ENCODE measurements at regions not wholly inside any gene's neighbourhood (a gene's known extent, or its start where the extent isn't known, plus 50 kb on each side); places are given as distances from the start of the nearest gene placed in this dataset.

- in situ Hi-C loops (cut with MboI; ENCODE audit: low sequenced_read_pairs), result no loop called here
These were observed 150.9 kb downstream of the MRM1 start for GRCh38 chr17:36752096-36752888.

- in situ Hi-C loops (cut with MboI; ENCODE audit: low sequenced_read_pairs), result no loop called here
These were observed 154.2 kb downstream of the MRM1 start for GRCh38 chr17:36755586-36755985.

GRCh38 chr17:36756695-36757094 lies 155.3 kb downstream of the MRM1 start:
- in situ Hi-C loops (cut with MboI; ENCODE audit: low sequenced_read_pairs), result no loop called here

GRCh38 chr17:36760425-36760824 lies 159.0 kb downstream of the MRM1 start:
- in situ Hi-C loops (cut with MboI; ENCODE audit: low sequenced_read_pairs), result no loop called here

- in situ Hi-C loops (cut with MboI; ENCODE audit: low sequenced_read_pairs), result no loop called here
These were observed 160.0 kb downstream of the MRM1 start for GRCh38 chr17:36761203-36761950.

GRCh38 chr17:36765436-36766043 lies 164.2 kb downstream of the MRM1 start:
- in situ Hi-C loops (cut with MboI; ENCODE audit: low sequenced_read_pairs), result no loop called here

GRCh38 chr17:36768394-36768793 lies 167.0 kb downstream of the MRM1 start:
- in situ Hi-C loops (cut with MboI; ENCODE audit: low sequenced_read_pairs), result no loop called here

- in situ Hi-C loops (cut with MboI; ENCODE audit: low sequenced_read_pairs), result no loop called here
These were observed 164.2 kb upstream of the LHX1 start for GRCh38 chr17:36773039-36773438.

- in situ Hi-C loops (cut with MboI; ENCODE audit: low sequenced_read_pairs), result loop anchor here (25.0 kb wide), 1 partner anchor 110 kb away; no protein-coding TSS in a partner anchor
These were observed 160.2 kb upstream of the LHX1 start for GRCh38 chr17:36777118-36777517.

GRCh38 chr17:36778448-36778847 lies 158.8 kb upstream of the LHX1 start:
- in situ Hi-C loops (cut with MboI; ENCODE audit: low sequenced_read_pairs), result loop anchor here (25.0 kb wide), 1 partner anchor 109 kb away; no protein-coding TSS in a partner anchor

GRCh38 chr17:36779550-36779949 lies 157.7 kb upstream of the LHX1 start:
- in situ Hi-C loops (cut with MboI; ENCODE audit: low sequenced_read_pairs), result loop anchor here (25.0 kb wide), 1 partner anchor 108 kb away; no protein-coding TSS in a partner anchor

GRCh38 chr17:36784633-36785032 lies 152.6 kb upstream of the LHX1 start:
- in situ Hi-C loops (cut with MboI; ENCODE audit: low sequenced_read_pairs), result loop anchor here (25.0 kb wide), 1 partner anchor 103 kb away; no protein-coding TSS in a partner anchor

GRCh38 chr17:36786867-36787266 lies 150.4 kb upstream of the LHX1 start:
- in situ Hi-C loops (cut with MboI; ENCODE audit: low sequenced_read_pairs), result loop anchor here (25.0 kb wide), 1 partner anchor 100 kb away; no protein-coding TSS in a partner anchor

GRCh38 chr17:36791150-36791941 lies 145.9 kb upstream of the LHX1 start:
- in situ Hi-C loops (cut with MboI; ENCODE audit: low sequenced_read_pairs), result loop anchor here (25.0 kb wide), 1 partner anchor 96 kb away; no protein-coding TSS in a partner anchor

GRCh38 chr17:36791942-36792475 lies 145.3 kb upstream of the LHX1 start:
- in situ Hi-C loops (cut with MboI; ENCODE audit: low sequenced_read_pairs), result loop anchor here (25.0 kb wide), 1 partner anchor 95 kb away; no protein-coding TSS in a partner anchor

- in situ Hi-C loops (cut with MboI; ENCODE audit: low sequenced_read_pairs), result loop anchor here (25.0 kb wide), 1 partner anchor 94 kb away; no protein-coding TSS in a partner anchor
These were observed 144.4 kb upstream of the LHX1 start for GRCh38 chr17:36792849-36793248.

GRCh38 chr17:36793976-36794375 lies 143.3 kb upstream of the LHX1 start:
- in situ Hi-C loops (cut with MboI; ENCODE audit: low sequenced_read_pairs), result loop anchor here (25.0 kb wide), 1 partner anchor 93 kb away; no protein-coding TSS in a partner anchor

GRCh38 chr17:36807496-36808179 lies 129.6 kb upstream of the LHX1 start:
- in situ Hi-C loops (cut with MboI; ENCODE audit: low sequenced_read_pairs), result no loop called here

GRCh38 chr17:36808180-36808661 lies 129.1 kb upstream of the LHX1 start:
- in situ Hi-C loops (cut with MboI; ENCODE audit: low sequenced_read_pairs), result no loop called here
